Neural progenitor cell (in vitro differentiated cells): ENCODE measurements at regions not wholly inside any gene's neighbourhood (a gene's known extent, or its start where the extent isn't known, plus 50 kb on each side); places are given as distances from the start of the nearest gene placed in this dataset.

Source experiments
- EZH2 ChIP-seq: fragments of 200-600 bp; sonication (generic); IDR thresholded peaks from 2 replicates; pipeline ENCODE4 v1.6.1; 2017; ENCODE audit warnings: antibody characterized with exemption, mild to moderate bottlenecking, moderate library complexity
- TF ChIP-seq, protein P1 (sequence below): fragments of 200-600 bp; sonication (generic); IDR thresholded peaks from 2 replicates; pipeline ENCODE4 v1.5.1; 2017; ENCODE audit warnings: antibody characterized with exemption, mild to moderate bottlenecking

- TF ChIP-seq, protein P1, sequence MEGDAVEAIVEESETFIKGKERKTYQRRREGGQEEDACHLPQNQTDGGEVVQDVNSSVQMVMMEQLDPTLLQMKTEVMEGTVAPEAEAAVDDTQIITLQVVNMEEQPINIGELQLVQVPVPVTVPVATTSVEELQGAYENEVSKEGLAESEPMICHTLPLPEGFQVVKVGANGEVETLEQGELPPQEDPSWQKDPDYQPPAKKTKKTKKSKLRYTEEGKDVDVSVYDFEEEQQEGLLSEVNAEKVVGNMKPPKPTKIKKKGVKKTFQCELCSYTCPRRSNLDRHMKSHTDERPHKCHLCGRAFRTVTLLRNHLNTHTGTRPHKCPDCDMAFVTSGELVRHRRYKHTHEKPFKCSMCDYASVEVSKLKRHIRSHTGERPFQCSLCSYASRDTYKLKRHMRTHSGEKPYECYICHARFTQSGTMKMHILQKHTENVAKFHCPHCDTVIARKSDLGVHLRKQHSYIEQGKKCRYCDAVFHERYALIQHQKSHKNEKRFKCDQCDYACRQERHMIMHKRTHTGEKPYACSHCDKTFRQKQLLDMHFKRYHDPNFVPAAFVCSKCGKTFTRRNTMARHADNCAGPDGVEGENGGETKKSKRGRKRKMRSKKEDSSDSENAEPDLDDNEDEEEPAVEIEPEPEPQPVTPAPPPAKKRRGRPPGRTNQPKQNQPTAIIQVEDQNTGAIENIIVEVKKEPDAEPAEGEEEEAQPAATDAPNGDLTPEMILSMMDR: peak; percentile 6
- TF ChIP-seq EZH2: no peak
These were observed 268.6 kb downstream of the SETD4 start for GRCh38 chr21:35791541-35792325.
